ENCODE measurements at regions not wholly inside any gene's neighbourhood (a gene's known extent, or its start where the extent isn't known, plus 50 kb on each side); places are given as distances from the start of the nearest gene placed in this dataset.

DNA sequence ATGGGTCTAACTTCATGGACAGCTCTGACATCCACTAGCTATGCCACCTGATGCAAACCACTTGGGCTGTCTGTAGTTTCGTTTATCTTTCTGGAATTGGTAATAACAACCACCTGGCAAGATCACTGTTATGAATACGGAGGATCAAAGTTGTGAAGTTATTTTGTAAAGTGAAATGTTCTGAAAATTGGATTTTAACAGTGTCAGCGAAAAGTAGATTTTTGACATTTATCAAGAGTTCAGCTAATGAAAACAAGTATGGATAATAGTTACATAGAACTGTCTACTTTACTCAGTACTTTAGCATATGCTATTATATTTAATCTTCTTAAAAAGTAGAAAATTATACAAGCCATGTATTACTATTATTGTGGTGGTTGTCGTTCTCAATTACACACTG is 813.8 kb downstream of the RNF144A start:
- TF ChIP-seq, protein P1, sequence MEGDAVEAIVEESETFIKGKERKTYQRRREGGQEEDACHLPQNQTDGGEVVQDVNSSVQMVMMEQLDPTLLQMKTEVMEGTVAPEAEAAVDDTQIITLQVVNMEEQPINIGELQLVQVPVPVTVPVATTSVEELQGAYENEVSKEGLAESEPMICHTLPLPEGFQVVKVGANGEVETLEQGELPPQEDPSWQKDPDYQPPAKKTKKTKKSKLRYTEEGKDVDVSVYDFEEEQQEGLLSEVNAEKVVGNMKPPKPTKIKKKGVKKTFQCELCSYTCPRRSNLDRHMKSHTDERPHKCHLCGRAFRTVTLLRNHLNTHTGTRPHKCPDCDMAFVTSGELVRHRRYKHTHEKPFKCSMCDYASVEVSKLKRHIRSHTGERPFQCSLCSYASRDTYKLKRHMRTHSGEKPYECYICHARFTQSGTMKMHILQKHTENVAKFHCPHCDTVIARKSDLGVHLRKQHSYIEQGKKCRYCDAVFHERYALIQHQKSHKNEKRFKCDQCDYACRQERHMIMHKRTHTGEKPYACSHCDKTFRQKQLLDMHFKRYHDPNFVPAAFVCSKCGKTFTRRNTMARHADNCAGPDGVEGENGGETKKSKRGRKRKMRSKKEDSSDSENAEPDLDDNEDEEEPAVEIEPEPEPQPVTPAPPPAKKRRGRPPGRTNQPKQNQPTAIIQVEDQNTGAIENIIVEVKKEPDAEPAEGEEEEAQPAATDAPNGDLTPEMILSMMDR (IDR thresholded peaks at IDR 0.05; ENCODE audit: low read length): no peak
- no peak for TF ChIP-seq EZH2 (optimal IDR thresholded peaks at IDR 0.05; ENCODE audit: low read depth, low read length)
